HG03045 (cell line): ENCODE measurements at regions not wholly inside any gene's neighbourhood (a gene's known extent, or its start where the extent isn't known, plus 50 kb on each side); places are given as distances from the start of the nearest gene placed in this dataset.

Experiments used
- ATAC-seq: cut with Tn5 transposase; IDR thresholded peaks from one replicate; pipeline ENCODE4 v1.9.1; 2021; ENCODE audit warnings: mild to moderate bottlenecking, moderate library complexity; ENCODE audit not compliant: unreplicated experiment

DNA sequence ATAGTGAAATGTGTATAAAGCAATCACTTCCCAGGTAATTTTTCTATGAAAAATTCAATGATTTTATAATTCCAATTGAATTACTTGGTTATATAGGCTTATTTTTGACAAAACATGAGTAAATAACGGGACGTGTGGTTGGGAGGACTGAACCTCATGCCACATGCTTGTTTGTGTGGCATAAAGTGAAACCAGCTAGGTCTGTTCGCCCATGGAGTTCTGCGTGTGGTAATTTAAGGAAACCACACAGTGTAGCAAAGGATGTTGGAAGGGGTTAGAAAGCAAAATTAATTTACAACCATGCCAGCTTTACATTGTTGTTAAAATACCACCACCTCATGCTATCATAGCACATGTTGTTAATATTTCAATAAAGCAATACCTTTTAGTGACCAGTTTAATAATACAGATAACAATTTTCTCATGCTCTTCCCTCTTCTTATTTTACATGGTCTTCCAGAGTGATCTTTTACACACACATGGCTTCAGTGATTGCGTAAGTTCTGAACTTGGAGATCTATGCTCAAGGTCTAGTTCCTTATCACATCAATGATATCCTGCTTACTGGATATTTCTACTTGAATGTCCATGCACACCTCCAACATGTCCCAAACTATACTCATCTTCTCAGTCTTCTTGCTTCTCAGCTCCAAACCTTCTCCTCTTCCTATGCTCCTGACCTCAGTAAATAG lies 156.4 kb upstream of the ITGA4 start:
- ATAC-seq: no peak

GRCh38 chr2:181304011-181304844 lies 153.0 kb upstream of the ITGA4 start:
- ATAC-seq: peak; percentile 30

GRCh38 chr2:181305301-181306123 lies 151.7 kb upstream of the ITGA4 start:
- peak; percentile 94 for ATAC-seq

- ATAC-seq: no peak
These were observed 150.4 kb upstream of the ITGA4 start for GRCh38 chr2:181306785-181307184.

DNA sequence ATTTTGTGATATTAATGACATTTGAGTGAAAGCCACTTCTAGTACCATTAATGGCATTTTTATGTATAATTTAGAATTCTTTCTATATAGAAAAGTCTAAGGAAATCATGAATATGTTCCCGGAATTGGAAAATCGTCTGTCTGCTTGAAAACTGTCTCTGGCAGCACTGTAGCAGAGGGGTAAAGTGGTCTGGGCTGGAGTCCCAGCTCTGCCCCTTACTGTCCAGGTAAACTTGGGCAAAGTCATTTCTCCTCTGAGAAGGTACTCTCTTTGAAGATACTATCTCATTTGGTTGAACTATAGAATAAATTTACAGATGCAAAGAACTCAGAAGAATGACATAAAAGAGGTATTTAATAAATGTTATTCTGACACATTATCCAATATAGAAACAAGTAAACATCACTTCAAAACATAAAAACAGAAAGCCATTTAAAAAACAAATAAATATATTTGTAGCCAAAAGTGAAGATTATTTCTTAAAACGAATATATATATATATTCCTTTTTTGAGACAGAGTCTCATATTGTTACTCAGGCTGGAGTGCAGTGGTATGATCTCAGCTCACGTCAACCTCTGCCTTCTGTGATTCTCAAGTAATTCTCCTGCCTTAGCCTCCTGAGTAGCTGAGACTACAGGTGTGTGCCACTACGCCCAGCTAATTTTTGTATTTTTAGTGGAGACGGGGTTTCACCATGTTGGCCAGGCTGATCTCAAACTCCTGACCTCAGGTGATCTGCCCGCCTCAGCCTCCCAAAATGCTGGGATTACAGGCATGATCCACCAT lies 149.8 kb upstream of the ITGA4 start:
- ATAC-seq: no peak

DNA sequence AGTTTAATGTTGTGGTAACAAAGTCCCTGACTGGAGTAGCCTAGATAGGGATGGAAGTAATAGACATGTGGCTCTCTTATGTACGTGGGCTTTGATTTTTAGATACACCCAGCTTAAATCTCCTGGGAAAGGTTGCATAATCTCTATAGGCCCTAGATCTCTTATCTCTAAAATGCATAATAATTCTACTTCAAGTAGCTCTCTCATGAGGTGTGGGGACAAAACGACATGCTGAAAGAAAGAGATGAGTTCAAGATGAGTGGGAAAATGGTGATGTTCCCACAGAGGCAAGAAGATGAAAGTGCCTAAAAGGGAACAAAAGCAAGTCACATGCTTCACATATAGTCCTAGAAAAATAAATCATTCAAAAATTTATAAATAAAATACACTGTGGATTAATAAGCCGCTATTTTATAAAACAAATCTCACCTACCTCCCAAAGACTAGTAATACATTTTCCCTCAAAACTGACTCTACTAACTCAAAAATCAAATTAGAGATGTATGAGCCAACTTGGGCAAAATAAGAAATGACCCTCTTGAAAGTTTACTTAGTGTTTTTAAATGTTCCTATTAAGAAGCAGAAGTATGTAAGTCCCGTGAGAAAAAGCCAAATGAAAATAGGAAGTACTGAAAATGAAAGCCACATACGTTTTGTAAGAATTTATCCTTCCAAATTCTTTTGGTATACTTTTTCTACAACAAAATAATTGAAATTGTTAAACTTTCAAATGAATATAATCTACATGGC lies 148.2 kb upstream of the ITGA4 start:
- no peak for ATAC-seq

GRCh38 chr2:181309586-181309985 lies 147.6 kb upstream of the ITGA4 start:
- no peak for ATAC-seq

GRCh38 chr2:181310967-181311366 lies 146.2 kb upstream of the ITGA4 start:
- no peak for ATAC-seq

DNA sequence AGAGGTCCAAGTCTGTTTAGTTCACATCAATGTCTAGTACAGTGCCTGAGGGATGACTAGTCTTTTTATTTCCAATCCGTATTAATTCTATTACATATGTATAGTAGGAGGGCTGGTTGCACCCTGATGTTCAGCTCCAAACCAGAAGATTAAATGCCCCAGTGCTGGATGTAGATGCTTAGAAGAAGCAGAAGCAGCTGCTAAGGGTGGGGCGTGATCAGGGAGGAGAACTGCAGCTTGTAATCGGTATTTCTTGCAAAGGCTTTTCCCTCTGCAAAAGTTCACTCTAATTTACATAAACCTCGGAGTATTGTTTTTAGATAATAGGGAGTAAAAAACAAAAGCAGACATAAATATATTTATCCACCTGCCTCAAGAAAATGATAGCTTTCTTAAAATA lies 145.3 kb upstream of the ITGA4 start:
- peak; percentile 28 for ATAC-seq

DNA sequence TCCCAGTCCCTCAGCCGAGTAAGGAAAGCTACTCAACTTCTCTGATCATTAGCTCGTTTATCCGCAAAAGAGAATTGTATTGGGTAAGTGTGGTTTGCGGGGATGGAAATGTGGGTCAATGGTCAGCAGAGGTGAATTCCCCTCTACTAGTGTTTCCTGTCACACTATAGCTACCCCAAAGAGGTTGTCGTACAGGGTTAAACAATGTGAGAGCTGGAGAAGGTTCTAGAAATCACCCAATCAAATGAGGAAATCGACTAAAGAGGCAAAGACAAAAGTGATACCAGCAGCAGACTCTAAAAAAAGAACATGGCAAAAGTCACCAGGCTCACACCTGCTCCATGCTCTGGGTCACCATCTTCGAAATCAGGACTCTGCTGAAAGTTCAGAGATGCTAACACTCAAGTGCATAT lies 144.7 kb upstream of the ITGA4 start:
- peak; percentile 90 for ATAC-seq

- no peak for ATAC-seq
These were observed 143.3 kb upstream of the ITGA4 start for GRCh38 chr2:181313845-181314244.

DNA sequence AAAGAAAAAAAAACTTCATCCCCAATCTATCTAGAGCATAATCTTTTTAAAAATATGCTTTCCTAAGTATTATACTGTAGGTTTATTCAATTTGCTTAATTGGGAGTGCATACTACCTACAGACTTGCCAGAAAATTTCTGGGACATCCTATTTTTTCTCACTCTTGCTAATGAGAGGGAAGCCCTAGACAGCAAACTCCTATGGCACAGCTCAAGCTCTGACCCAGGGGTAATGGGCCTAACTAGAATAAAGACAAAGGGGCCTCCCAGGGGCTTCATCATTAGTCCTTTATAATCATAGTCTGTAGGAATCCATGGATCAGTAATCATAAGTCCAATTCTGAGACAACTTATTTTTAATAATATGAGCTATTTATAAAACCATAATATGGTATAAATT lies 142.6 kb upstream of the ITGA4 start:
- no peak for ATAC-seq

DNA sequence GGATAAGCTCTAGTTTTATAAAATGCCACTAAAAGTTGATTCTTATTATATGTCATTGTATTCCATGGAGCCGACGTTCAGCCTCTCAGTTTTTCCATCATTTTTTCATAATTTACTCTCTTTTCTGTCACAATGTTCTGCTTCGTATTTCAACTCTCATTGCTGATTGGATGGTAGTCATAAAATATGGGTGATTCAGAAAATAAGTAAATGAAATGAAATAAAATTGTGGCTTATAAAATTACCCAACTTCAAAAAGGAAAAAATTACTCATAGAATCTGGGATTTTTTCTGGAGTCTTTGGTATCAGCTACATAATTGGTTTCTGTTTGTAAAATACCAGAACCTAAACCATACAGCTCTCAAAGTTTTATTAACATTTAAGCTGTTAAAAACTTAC lies 139.7 kb upstream of the ITGA4 start:
- ATAC-seq: no peak

DNA sequence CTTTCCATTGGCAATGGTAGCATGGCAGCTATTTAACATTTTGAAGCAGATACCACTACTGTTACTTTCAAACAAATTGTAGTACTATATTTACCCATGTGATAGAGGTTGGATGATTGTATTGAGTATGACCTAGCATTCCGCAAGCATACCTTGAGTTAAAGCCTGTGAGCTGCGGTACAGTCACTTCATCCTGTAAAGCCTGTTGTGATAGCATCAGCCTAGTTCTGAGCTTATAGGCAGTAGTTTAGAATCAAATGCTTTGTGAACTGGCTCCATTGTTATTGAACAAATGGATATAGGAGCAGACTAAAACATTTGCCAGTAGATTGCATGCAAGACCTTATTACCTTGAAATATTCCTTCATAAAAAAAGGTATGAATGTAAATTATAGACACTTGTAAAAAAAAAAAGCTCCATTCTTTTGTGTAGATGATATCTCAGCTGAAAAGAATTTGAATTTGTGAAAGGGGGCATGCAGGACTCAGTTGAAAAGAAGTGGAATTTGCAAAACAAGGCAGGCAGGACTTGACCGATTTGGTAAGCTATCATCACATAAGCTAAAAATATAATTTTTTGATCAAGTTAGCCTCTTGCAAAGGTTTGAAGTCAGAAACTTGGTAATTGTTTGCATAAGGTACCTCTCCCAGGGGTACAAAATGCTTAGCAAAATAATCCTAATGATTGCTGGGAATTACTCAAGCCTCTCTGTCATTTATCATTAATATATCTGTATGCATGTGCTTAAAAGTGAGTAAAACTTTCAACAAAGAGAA lies 138.5 kb upstream of the ITGA4 start:
- no peak for ATAC-seq

DNA sequence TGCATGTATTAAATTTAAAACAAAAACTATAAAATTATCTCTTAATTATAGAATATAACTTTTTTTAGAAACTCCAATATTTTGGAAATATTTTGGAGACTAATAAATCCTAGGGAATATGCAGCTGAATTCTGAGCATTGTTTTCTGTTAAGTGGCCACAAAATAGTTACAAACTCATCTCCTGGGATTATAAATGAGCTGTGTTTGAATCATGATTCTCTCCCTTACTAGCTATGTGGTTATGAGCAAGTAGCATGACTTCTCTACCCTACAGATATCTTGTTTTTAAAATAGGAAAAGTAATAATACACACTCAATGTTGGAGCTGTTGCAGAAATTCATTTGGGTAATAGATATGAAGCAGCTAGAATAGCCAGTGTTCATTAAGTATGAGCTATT lies 137.9 kb upstream of the ITGA4 start:
- ATAC-seq: no peak

DNA sequence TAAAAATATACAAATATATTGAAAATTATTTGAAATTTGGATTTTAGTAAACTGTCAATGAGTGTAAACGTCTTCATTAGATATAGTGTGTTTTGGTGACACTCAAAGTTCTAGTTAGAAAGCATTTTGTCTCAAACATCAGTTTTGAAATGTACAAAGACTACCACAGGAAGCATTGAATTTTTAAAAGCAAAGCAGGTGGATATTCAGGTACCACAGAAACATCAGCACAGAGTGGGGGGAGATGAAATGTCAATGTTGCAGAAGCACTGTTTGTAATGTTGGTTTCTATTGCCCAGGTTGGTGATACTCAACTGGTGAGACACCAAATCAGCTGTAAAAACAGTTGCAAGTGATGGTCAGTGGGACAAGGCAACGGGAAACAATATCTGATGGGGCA lies 136.5 kb upstream of the ITGA4 start:
- ATAC-seq: no peak

DNA sequence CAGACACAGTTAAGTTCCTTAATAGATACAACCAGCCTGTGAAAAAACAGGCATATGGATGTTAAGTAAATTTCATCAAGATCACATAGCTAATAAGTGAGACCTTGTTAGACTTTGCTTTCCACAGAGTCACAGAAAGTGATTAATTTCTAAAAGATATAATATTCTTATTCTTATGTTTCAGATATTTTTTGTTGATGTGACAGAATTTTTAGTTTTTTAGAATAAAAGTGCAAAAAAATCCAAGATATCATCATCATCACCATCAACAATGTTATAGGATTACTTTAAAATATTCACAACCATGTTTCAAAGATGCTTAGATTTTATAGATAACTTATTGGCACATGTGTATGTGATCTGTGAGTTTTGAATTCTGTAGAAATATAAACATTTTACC lies 132.3 kb upstream of the ITGA4 start:
- ATAC-seq: no peak

DNA sequence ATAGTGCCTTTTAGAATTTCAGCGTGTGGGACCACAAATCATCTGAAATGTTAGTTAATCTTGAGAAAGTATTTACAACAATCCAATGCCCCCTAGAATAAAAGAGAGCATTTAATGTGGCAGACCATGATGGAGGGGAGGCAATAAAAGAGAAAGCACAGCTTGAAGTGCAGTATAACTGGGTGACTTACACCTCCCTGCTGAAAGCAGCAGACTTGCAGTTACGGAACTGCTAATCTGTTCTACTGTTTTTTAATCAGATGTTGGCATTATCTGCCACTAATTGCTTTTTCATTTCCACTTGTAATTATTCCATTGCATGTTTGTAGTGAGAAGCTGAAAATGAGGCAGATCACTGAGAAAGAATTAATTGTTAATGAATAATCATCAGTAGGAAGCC lies 130.5 kb upstream of the ITGA4 start:
- no peak for ATAC-seq

DNA sequence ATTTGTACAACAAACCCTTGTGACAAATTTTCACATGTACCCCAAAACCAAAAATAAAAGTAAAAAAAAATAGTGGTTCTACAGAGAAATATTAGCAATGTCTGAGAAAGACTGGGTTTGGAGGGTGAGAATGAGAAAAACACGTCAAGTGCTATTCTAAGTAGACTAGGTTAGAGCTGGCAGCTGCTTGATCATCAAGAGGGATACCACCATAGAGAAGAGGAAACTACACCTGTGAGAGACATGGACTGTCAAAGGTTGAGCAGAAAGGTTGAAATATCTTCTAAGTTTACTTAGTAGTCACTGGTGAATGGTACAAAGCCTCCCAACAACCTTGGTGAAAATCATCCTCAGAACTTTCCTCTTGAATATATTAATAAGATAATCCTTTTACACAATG lies 126.9 kb upstream of the ITGA4 start:
- no peak for ATAC-seq
